Kidney glomerular epithelial cell (primary cell): ENCODE measurements at regions not wholly inside any gene's neighbourhood (a gene's known extent, or its start where the extent isn't known, plus 50 kb on each side); places are given as distances from the start of the nearest gene placed in this dataset.

Source experiments
- DNase-seq: peaks from one replicate; lab custom pipeline; 2025; lab: John Stamatoyannopoulos, UW

DNA sequence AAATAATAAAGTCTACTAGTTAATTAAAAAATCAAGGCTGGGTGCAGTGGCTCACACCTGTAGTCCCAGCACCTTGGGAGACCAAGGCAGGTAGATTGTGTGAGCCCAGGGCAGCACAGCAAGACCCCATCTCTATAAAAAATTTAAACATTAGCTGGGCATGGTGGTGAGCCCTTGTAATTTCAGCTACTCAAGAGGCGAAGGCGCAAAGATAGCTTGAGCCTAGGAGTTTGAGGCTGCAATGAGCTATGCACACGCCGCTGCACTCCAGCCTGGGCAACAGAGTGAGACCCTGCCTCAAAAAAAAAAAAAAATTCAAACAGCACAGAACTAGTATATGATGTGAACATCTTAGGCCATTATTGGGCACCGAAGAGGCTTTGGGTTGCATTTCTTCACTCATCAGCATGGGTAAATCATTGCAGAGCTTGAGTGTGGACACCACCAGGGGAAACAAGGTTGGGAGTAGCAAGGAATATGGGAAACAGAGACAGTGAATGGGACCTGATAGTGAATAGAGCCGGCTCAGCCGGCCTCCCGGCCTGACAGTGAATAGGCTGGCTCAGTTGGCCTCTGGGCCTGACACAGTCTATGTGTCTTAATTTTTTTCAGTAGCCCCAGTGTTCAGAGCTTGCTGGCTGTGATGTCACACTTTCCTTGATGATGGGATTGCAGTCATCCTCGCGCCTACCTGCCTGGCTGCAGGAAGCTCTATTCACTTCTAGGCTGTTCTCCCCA lies 89.1 kb upstream of the ERRFI1 start:
- no peak for DNase-seq

DNA sequence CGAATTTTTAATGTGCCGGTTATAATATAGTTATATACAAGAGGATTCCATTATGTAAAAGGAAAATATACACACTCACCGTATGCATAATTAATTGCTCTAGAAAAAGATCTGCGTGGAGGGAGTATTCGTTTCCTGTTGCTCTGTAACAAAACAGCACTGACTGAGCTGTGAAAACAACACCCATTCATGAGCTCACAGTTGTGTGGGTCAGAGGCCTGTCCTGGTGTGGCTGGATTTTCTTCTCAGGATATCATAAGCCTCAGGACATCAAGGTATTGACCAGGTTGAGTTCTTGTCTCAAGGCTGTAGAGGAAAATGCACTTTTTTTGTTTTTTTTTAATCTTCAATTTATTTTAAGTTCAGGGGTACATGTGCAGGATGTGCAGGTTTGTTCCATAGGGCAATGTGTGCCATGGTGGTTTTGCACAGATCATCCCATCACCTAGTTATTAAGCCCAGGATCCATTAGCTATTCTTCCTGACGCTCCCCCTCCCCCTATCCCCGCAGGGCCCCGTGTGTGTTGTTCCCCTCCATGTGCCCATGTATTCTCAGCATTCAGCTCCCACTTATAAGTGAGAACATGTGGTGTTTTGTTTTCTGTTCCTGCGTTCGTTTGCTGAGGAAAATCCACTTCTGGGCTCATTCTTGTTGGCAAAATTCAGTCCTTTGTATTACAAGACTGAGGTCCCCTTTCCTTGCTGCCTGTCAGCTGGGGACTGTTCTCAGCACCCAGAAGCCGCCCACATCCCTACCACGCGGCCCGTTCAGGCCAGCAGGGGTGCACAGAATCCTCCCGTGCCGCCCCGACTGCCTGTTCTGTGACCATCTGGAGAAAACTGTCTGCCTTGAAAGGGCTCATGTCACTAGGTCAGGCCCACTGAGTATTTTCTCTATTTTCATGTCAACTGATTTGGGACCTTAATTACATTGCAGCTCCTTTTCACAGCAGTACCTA lies 87.4 kb upstream of the ERRFI1 start:
- no peak for DNase-seq

DNA sequence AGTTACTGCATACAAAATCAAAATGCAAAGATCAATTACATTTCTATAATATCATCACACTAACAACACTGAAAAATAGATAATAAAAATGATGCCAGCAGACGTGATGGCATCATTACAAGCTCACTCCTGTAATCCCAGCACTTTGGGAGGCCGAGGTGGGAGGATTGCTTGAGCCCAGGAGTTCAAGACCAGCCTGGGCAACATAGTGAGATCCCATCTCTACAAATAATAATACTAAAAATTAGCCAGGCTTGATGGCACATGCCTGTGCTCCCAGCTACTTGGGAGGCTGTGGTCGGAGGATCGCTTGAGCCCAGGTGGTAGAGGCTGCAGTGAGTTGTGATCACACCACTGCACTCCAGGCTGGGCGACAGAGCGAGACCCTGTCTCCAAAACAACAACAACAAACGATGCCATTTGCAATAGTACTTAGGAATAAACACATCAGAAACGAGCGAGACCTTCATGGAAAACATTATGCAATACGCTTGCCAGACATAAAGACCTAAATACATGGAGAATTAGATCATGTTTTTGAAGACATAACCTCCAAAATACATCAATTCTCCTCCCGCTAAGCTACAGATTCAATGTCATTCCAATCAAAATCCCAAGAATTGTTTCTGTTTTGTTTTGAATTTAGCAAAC lies 86.6 kb upstream of the ERRFI1 start:
- DNase-seq, result no peak

DNA sequence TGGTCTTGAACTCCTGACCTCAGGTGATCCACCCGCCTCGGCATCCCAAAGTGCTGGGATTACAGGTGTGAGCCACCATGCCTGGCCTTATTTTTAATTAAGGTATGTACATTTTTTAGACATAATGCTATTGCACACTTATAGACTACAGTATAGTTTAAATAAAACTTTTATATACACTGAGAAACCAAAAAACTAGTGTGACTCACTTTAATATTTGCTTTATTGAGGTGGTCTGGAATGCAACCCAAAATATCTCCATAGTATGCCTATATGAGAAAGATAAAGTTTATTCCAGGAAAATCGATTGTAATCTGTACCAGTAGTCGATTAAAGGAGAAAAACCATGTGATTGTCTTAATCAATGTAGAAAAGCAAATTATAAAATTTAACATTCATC lies 85.5 kb upstream of the ERRFI1 start:
- no peak for DNase-seq

DNA sequence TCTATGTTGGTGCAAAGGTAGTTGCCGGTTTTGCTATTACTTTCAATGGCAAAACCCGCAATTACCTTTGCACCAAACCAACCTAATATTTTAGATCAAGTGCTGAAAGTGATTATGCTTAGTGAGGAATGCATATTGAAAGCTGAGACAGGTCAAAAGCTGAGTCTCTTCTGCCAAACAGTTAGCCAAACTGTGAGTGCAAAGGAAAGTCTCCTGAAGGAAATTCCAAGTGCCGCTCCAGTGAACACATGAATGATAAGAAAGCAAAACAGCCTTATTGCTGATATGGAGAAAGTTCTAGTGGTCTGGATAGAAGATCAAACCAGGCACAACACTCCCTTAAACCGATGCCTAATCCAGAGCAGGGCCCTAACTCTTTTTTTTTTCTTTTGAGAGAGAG lies 83.1 kb upstream of the ERRFI1 start:
- peak; percentile 53 for DNase-seq

DNA sequence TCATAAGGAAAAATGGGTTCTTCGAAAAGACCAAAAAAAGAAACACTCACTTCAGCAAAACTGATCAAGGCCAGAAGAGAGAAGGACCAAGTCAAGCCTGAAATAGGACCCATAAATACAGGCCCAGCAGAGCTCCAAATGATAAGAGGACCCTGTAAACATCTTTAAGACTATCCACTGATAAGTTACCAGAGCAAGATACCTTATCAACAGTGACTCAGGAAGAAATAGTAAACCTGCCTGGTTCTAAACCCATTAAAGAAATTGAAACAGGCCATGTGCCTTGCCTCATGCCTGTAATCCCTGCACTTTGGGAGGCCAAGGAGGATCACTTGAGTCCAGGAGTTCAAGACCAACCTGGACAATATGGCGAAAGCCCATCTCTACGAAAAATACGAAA lies 81.8 kb upstream of the ERRFI1 start:
- no peak for DNase-seq

DNA sequence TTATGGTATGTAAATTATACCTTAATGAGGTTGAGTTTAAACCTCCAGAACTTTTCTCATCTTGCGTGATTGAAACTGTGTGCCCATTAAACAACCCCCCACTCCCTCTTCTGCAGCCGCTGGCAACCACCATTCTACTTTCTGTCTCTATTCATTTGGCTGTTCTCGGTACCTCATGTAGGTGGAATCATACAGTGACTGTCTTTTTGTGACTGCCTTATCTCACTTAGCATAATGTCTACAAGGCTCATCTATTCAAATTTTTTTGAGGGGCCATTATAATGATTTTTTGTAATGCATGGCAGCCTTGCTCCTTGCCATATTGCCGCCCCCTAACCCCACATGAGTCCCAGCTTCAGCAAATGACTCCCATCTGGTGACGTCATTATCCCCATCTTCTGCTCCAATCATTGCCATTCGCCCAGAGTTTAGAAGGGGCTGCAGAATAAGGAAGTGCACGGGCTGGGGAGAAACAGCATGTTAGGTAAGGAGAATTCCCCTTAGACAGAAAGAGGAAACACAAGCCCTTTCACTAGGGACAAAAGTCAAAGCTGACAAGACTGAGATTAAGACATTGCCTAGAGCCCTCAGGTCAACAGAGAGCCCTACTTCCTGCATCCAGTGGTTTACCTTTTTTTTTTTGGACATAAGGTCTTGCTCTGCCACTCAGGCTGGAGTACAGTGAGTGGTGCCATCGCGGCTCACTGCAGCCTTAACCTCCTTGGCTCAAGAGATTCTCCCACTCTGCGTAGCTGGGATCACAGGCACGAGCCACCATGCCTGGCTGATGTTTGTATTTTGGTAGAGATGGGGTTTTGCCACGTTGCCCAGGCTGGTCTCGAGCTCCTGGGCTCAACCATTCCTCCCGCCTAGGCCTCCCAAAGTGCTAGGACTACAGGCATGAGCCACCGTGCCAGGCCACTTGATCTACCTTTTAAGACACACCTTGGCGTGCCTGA lies 78.4 kb upstream of the ERRFI1 start:
- no peak for DNase-seq

DNA sequence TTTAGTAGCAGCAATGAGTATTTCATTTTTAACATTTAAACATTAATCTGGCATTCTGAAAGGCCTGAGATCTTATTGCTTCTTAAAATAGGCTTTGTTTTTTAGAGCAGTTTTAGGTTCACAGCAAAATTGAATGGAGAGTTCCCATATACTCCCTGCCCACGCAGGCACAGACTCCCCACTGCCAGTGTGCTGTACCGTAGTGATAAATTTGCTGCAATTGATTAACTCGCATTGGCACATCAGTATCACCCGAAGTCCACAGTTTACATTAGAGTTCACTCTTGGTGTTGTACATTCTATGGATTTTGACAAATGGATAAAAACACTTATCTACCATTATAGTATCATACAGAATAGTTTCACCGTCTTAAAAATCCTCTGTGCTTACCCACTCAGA lies 71.8 kb upstream of the ERRFI1 start:
- no peak for DNase-seq

DNA sequence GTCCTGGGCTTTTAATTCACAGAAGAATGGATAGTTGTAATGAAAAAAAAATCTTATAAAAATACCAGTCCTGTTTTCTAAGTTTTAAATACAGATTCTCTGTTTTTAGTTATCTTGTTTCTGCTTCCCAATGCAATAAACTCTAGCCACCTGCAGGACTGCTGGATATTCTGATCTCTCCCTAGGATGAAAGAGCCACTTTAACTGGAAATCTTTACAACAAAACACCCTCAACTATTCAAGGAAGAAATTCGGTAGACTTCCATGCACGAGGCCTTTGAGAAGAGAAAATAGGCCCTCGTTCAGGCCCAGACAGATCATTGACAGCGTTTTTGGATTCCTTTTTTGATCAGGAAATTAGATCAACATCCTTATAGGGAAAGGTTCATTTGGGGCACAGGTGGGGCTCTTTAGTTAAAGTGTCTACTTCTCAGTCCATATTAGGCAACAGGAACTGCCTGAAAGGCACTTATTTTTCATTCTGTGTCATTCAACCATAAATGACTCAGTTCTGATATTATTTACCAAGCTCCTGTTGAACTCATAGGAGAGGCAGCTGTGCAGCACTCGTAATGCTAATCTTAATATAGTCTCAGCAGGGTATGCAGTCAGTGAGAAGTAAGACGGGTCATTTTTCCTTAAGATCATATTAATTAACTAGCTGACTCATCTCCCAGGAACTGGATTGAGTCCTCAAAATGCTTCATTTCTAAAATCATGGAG lies 71.1 kb upstream of the ERRFI1 start:
- DNase-seq, result peak; percentile 96

DNA sequence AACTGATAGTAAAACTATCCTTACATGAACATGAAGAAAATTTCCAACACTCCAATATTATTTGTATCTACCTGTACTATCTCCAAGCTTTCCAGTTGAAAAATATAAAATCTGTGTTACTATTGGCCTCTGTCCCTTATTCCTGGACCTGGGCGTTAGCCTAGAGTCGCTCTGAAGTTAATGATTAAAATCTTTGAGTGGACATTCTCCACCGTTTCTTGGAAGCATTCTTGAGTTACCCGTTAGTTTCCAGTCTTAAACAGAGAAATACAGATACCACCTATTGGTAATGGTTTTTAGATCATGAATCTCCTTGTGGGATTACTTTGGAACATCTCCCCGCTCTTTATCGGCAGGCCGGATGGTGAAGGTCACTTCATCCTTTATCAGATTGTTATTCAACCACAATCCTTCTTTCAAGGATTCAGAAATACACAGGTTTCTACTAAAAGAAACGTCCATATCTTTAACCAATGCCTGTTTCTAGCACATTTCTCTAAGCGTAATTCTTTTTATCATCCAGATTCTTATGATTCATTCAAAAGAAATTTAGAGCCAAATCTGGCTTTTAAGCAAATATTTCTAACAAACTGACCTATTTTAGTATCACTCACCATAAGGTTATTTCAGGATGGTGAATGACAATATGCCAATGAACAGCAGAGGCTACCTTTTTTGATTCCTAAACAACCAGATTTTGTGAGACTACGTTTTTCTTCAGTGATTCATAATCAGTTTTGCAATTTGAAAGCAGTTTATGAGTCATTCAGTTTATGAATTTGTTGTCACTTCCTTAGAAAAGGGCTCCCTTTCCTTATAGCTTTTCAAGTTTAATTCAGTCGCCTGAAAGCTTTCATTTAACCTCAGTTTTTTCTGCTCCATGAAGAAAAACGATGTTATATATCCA lies 70.2 kb upstream of the ERRFI1 start:
- peak; percentile 80 for DNase-seq

DNA sequence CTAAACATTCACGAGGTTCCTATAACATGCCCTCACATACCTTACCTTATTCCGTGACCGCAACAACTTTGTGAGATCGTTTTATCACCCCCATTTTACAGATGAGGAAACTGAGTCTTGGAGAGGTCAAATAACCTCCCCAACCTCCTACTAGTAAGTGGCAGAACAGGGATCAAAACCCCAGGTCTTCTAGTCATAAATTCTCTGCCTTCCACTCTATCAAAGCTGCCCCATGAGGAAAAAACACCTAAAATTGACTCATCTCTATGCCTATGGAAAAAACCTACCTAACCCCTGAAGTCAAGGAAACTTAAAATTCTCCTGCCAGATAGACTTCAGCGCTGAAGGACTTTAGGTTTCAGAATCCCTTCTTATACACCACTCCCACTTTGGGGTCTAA lies 69.5 kb upstream of the ERRFI1 start:
- no peak for DNase-seq

DNA sequence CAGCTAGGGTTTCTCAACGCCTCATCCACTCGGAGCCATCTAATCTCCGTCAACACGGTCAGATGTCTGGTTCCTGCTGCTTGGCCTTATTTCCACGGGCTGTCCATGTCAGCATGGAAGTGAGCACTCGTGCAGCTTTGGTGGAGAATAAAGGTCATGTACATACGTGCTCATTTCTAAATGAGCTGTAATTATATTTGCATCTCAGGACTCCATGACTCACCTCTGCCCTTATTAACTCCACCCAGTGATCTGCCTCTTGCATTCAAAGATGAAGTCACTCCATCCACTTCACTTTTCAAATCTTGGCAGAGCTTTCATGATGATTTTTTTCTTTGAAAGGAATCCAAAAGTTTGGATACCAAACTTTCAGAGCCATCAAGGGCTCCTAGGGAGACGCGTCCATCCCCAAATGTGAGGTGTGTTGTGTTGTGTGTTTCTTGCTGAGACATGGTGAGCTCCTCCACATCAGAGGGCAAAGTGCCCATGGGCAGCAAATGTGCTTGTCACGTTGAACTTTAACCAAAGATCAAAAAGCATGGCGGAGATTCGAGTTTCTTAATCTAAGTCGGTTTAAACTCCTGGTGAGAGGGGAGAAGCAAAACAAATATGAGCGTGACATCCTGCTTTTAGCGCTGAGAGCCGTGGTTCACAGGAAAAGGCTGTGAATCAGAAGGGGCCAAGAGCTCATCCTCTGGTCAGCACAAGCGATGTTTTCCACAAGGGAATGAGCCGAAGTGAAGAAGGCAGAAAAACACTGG lies 68.6 kb upstream of the ERRFI1 start:
- peak; percentile 75 for DNase-seq

DNA sequence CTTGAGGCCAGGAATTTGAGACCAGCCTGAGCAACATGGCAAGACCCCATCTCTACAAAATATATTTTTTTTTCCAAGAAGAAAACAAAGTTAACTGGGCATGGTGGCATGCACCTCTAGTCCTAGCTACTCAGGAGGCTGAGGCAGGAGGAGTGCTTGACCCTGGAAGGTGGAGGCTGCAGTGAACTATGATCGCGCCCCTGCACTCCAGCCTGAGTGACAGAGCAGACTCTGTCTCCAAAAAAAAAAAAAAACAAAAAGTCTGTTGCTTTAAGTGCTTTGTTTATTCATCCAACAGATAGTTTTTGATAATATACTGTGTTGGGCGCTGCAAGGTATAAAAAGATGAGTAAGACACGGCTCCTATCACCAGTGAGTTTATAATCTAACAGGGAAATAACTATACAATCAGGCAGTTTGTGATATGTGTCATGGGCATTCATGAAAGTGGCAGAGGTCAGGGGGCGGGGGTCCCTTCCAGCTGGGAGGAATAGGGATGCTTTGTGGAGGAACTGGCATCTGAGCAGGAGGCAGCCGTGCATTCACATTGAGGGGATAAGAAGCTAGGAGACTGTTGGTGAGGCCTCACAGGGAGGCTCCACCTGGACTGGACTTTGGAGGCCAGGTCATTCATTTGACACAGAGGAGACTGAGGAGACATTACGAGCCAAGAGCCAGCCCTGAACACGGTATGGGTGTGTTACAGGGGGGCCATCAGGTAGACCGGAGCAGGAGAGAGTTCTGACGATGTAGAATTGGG lies 67.3 kb upstream of the ERRFI1 start:
- no peak for DNase-seq

DNA sequence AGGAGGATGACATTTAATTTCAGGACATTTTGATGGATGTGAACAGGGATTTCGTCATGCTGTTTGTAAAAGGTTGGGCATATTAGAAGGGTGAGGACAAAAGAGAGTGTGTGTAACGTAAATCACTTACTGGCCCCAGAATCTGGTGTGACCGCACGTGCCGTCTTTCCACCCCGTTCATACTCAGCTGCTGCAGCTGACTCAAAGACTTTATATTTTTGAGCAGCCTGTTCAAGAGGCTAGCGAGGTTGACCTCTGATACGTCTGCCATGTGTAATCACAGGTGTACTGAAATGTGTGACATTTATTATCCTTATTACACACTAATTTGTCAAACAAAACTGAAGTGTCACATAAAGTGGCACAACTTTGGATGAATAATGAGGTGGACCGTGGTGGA lies 66.5 kb upstream of the ERRFI1 start:
- DNase-seq, result no peak

DNA sequence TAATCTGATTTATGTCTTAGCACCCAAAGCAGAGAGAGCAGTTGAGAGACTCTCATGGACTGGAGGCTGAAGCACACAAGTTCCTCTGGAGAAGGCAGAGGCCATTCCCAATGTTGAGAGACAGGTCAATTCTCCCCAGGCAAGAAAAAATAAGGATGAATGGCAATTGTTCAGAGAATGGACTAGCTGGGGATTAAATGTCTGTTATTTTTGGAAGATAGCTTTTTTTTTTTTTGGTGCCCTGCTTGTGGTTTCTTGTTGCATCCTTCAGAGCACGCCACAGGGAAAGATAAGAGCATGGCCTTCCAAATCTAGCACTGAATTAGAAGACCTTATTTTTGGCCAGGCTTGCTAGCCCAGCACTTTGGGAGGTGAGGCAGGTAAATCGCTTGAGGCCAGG lies 65.6 kb upstream of the ERRFI1 start:
- no peak for DNase-seq

DNA sequence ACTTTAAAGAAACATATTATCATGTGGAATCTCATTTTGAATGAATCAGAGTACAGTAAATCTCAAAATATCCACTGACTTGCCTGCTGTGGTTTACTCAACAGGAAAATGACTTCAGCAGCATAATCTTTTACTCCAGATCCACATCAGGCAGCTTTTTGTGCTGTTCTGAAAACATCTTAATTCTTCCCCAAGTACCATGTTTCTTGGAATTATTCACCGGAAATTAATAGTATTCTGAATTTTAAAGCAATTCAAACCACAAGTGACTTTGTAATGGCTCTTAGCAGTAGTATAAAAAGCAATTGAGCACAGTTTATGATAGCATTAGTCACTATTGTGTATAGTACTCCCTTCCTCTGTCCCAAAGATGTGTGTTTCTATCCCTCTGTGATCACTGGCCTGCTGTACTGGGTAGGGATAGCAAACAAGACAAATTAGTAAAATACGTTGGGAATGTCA lies 64.2 kb upstream of the ERRFI1 start:
- peak; percentile 83 for DNase-seq

DNA sequence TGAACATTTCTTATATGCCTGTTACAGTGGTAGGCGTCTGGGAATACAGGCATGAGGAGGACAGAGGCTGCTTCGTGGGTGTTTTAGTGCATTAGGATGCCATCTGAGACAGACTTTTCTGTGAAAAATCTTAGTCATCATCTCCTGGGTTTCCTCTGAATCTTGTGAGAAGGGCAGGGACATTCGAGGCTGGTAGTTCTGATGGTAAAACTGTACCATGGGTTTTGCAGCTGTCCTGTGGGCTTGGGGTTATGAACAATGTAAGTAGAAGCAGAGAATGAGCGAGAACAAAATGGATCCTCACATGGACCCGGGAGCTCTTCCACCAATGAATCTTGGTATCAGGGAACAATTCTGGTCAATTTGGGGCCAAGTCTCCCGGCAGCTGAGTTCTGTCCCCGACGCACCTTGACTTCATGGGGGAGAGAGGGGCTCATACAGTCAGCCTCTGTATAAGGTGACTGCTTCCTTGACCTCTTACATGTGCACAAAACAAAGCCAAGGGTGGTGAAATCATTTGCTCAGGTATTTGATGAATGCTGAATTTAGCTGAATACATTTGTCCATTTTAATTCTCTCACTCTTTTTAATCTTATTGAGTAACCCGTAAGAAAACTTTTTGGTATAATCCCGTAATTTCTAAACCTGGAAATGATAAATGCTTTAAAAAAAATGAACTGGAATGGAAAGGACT lies 63.6 kb upstream of the ERRFI1 start:
- no peak for DNase-seq

DNA sequence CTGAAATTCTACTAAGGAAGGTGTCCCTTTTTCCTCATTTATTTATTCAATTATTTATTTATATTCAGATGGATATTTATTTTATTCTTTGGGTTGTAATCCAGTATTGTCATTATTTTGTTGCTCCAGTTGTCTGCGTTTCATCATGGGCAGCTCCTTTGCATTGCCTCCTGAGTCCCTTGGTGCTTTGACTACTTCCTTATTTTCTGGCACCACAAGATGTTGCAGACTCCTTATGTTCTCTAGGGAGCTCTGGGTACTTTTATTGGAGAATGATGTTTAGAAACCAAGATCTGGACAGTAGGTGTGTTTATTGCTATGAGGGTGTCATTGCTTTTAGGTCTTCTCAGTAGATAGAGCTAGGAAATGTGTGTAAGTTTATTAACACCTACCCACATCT lies 59.9 kb upstream of the ERRFI1 start:
- DNase-seq, result no peak
